ENCODE measurements at regions not wholly inside any gene's neighbourhood (a gene's known extent, or its start where the extent isn't known, plus 50 kb on each side); places are given as distances from the start of the nearest gene placed in this dataset.

- DNase-seq (ENCODE audit: low read depth in 2 of 3, low spot score in 2 of 3) = no peak
Observed at GRCh38 chr6:53744321-53744720, 50.5 kb upstream of the LRRC1 start.

- no peak for DNase-seq (ENCODE audit: low read depth in 2 of 3, low spot score in 2 of 3)
Observed at GRCh38 chr6:53741034-53741823, 53.6 kb upstream of the LRRC1 start.

GRCh38 chr6:53737746-53738145 lies 57.1 kb upstream of the LRRC1 start:
- DNase-seq (ENCODE audit: low read depth in 2 of 3, low spot score in 2 of 3) = no peak

GRCh38 chr6:53735896-53736295 lies 58.9 kb upstream of the LRRC1 start:
- DNase-seq (ENCODE audit: low read depth in 2 of 3, low spot score in 2 of 3) = no peak

DNA sequence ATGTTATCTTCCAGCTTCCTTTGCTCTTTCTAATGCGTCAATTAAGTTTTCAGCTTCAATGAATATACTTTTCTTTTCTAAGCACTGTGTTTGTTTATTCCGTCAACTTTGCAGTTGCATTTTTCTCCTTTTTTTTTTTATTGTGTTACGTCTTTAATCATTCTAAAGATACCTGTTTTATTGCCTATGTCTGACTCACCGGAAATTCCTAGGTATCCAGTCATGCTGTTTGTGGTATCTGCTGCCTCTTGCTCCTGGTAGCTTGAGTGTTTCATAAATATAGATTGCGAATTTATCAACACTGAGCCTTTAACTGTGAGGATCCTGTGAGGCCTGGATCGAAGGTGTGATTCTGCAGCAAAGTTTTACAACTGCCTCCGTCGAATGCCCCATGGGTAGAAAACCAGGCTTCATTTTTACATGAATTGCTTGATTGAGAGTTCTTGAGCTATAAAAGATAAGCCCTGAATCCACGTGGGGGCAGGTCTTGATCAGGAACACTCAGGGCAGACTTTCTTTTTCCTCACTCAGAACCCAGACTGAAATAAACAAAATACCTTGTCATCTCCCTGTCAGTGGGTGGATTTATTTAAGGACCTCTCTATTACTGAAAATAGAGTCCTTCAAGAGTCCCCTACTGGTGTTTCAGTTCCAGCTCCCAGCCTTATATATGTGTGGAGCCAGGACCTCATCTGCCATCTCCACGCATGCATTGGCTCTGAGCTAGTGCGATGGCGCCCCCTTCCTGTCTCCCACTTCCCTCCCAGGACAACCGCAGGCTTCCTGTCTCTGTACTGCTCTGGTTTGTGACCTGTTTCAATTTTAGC lies 60.1 kb upstream of the LRRC1 start:
- no peak for DNase-seq (ENCODE audit: low read depth in 2 of 3, low spot score in 2 of 3)

GRCh38 chr6:53731866-53732636 lies 62.8 kb upstream of the LRRC1 start:
- no peak for DNase-seq (ENCODE audit: low read depth in 2 of 3, low spot score in 2 of 3)

DNA sequence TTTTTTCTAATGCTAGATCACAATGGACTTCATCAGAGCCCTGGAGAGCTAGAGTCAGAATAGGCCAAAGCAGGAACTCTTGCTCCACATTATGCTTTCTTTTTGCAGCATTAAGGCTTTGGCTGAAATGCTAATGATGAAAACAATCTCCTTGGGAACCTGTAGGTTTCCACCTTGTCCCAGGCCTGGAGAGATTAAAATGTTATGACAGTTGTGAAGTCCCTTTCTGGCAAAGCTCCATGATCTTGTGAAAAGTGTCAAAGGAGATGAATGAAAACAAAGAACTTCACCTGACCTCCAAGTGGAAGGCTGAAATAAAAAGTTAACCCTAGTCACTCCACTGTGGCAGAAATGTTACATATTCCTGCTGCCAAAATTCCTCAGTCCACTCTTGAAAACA lies 64.0 kb upstream of the LRRC1 start:
- DNase-seq (ENCODE audit: low read depth in 2 of 3, low spot score in 2 of 3) = no peak

GRCh38 chr6:53728570-53729194 lies 63.1 kb upstream of the KLHL31 start:
- DNase-seq (ENCODE audit: low read depth in 2 of 3, low spot score in 2 of 3) = peak in 1 of 3 experiments; percentile 25

DNA sequence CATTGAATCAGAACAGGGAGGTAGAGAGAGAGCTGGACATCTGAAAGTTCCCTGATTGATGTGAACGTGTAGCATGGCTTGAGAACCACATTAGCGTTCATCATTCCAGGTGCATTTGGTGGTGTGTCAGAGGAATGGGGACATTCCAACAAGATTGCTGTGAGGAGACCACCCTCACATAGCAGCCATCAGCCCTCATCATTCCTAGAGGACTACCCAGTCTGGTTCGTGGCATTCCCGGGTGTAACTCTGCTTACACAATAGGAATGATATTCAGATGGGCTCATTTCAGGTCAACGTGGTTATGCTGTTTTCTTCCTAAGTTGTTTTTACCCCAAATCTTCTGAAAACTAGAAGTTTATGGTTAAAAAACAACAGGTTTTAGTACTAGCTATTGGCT lies 62.2 kb upstream of the KLHL31 start:
- DNase-seq (ENCODE audit: low read depth in 2 of 3, low spot score in 2 of 3) = no peak

GRCh38 chr6:53725791-53726575 lies 60.4 kb upstream of the KLHL31 start:
- peak; percentile 45 to 56 (median 53) for DNase-seq (ENCODE audit: low read depth in 2 of 3, low spot score in 2 of 3)

DNA sequence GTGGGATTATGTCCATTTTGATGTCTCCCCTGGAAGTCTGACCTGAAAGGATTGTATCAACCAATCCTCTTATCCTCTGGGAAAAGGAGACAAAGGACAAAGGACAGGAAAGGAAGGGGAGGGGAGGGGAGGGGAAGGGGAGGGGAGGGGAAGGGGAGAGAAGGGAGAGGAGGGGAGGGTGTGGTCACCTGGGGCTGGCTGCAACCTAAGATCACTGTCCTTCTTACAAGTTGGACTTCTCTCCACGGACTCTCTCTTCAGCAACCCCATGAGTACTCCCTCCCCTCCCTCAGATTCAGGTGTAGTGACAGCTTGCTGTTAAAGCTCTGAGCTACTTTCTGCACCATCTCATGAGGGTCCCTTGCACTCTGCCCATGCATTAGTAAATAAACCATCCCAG lies 58.9 kb upstream of the KLHL31 start:
- no peak for DNase-seq (ENCODE audit: low read depth in 2 of 3, low spot score in 2 of 3)

GRCh38 chr6:53723331-53723730 lies 57.8 kb upstream of the KLHL31 start:
- no peak for DNase-seq (ENCODE audit: low read depth in 2 of 3, low spot score in 2 of 3)

- no peak for DNase-seq (ENCODE audit: low read depth in 2 of 3, low spot score in 2 of 3)
Observed at GRCh38 chr6:53721766-53722165, 56.2 kb upstream of the KLHL31 start.

- no peak for DNase-seq (ENCODE audit: low read depth in 2 of 3, low spot score in 2 of 3)
Observed at GRCh38 chr6:53718597-53719460, 53.3 kb upstream of the KLHL31 start.

- no peak for DNase-seq (ENCODE audit: low read depth in 2 of 3, low spot score in 2 of 3)
Observed at GRCh38 chr6:53717566-53717965, 52.0 kb upstream of the KLHL31 start.

GRCh38 chr6:53715434-53715833 lies 49.9 kb upstream of the KLHL31 start:
- DNase-seq (ENCODE audit: low read depth in 2 of 3, low spot score in 2 of 3) = no peak
